ENCODE measurements at regions not wholly inside any gene's neighbourhood (a gene's known extent, or its start where the extent isn't known, plus 50 kb on each side); places are given as distances from the start of the nearest gene placed in this dataset.

- no peak for DNase-seq
Observed at GRCh38 chr12:93043192-93043876, 114.2 kb upstream of the EEA1 start.

- no peak for DNase-seq
Observed at GRCh38 chr12:93043877-93044209, 114.7 kb upstream of the EEA1 start.

GRCh38 chr12:93047118-93047517 is 118.0 kb upstream of the EEA1 start:
- no peak for DNase-seq

- no peak for DNase-seq
Observed at GRCh38 chr12:93048656-93049055, 119.6 kb upstream of the EEA1 start.

- DNase-seq, result no peak
Observed at GRCh38 chr12:93050026-93050747, 121.1 kb upstream of the EEA1 start.

GRCh38 chr12:93050748-93051081 is 121.6 kb upstream of the EEA1 start:
- no peak for DNase-seq

GRCh38 chr12:93054021-93054420 is 124.9 kb upstream of the EEA1 start:
- no peak for DNase-seq

GRCh38 chr12:93055221-93055620 is 126.1 kb upstream of the EEA1 start:
- DNase-seq, result no peak

GRCh38 chr12:93056971-93057535 is 128.0 kb upstream of the EEA1 start:
- DNase-seq, result no peak

- DNase-seq, result no peak
Observed at GRCh38 chr12:93058280-93058679, 129.2 kb upstream of the EEA1 start.

- DNase-seq, result no peak
Observed at GRCh38 chr12:93059288-93059687, 130.2 kb upstream of the EEA1 start.

GRCh38 chr12:93059925-93060665 is 131.0 kb upstream of the EEA1 start:
- DNase-seq, result no peak

- no peak for DNase-seq
Observed at GRCh38 chr12:93060666-93061472, 131.8 kb upstream of the EEA1 start.

GRCh38 chr12:93061473-93062419 is 132.7 kb upstream of the EEA1 start:
- no peak for DNase-seq

- DNase-seq, result no peak
Observed at GRCh38 chr12:93065896-93066295, 136.8 kb upstream of the EEA1 start.

GRCh38 chr12:93072340-93072739 is 143.2 kb upstream of the EEA1 start:
- no peak for DNase-seq

- no peak for DNase-seq
Observed at GRCh38 chr12:93073324-93073723, 144.2 kb upstream of the EEA1 start.

GRCh38 chr12:93078059-93078458 is 149.0 kb upstream of the EEA1 start:
- no peak for DNase-seq

- no peak for DNase-seq
Observed at GRCh38 chr12:93078577-93078976, 149.5 kb upstream of the EEA1 start.

- DNase-seq, result no peak
Observed at GRCh38 chr12:93079271-93079670, 150.2 kb upstream of the EEA1 start.

GRCh38 chr12:93079976-93080375 is 150.9 kb upstream of the EEA1 start:
- DNase-seq, result no peak

GRCh38 chr12:93080452-93080851 is 151.4 kb upstream of the EEA1 start:
- no peak for DNase-seq

All from CD4-positive, alpha-beta T cell treated with Interleukin-17A for 1 hour (primary cell).